ENCODE measurements at regions not wholly inside any gene's neighbourhood (a gene's known extent, or its start where the extent isn't known, plus 50 kb on each side); places are given as distances from the start of the nearest gene placed in this dataset.
A peak's percentile ranks its signal among the peaks of the same experiment; 100 is the strongest.

- DNase-seq (ENCODE audit: low read depth, low spot score) (no peak), FAIRE-seq (peak; percentile 26)
These were observed 124.0 kb upstream of the UNC5C start for GRCh38 chr4:95672811-95673210.

More at GRCh38 chr4:95672811-95673210, 124.0 kb upstream of the UNC5C start:
- Histone ChIP-seq H3K9me1 (replicated peaks; ENCODE audit: control insufficient read depth, extremely low read depth, insufficient read depth, low read length) (no peaks in the 10 kb centered on the region), H3K36me3 (ENCODE audit: control insufficient read depth in 2 of 2, extremely low read depth in 1 of 2, insufficient read depth in 2 of 2, low read length in 2 of 2) (no peaks in the 10 kb centered on the region), H3K9ac (replicated peaks; ENCODE audit: extremely low read depth, insufficient read depth, low read length) (no peak overlapping the region), H3K4me3 (replicated peaks in 1 of 3; ENCODE audit: insufficient read depth in 1 of 3, low read depth in 1 of 3, low read length in 3 of 3) (no peak overlapping the region), H2AFZ (ENCODE audit: low read depth, low read length) (no peak overlapping the region), H3K4me1 (ENCODE audit: control insufficient read depth, extremely low read depth, insufficient read depth, low read length) (no peaks in the 10 kb centered on the region), H3K27me3 (ENCODE audit: control insufficient read depth in 2 of 2, insufficient read depth in 2 of 2, low read length in 2 of 2) (no peaks in the 10 kb centered on the region), H3K27ac (ENCODE audit: insufficient read depth, low read depth, low read length) (no peak overlapping the region), H3K79me2 (ENCODE audit: control insufficient read depth, insufficient read depth, low read length) (no peaks in the 10 kb centered on the region), H3K4me2 (ENCODE audit: insufficient read depth, low read length) (no peak overlapping the region), H4K20me1 (replicated peaks; ENCODE audit: control insufficient read depth, extremely low read depth, insufficient read depth, low read length) (no peaks in the 10 kb centered on the region), H3K9me3 (replicated peaks; ENCODE audit: control insufficient read depth, insufficient read depth, low read length) (no peaks in the 10 kb centered on the region)
- dilution Hi-C loops (cut with MboI; ENCODE audit: extremely low pct_ligation_motif_present, low sequenced_read_pairs) = no loop called here
- intact Hi-C loops (cut with micrococcal nuclease) = no loop called here
- ChIA-PET POLR2A (no interaction called here), CTCF (interaction anchor here (1.1 kb wide), 1 partner anchor 9 kb away, joined by 3 read pairs; no protein-coding TSS in a partner anchor)
- no peak for TF ChIP-seq GATA2 (IDR thresholded peaks at IDR 0.05; ENCODE audit: insufficient read depth, insufficient read length, low read depth, low read length)
- TF ChIP-seq MAX (IDR thresholded peaks at IDR 0.05; ENCODE audit: insufficient read depth, insufficient read length) = no peak
- TF ChIP-seq CTCF (IDR thresholded peaks at IDR 0.05; ENCODE audit: extremely low read depth in 1 of 2, insufficient read depth in 1 of 2, low read depth in 1 of 2, low read length in 2 of 2) = no peak
- no peak for TF ChIP-seq EZH2 (IDR thresholded peaks at IDR 0.05; ENCODE audit: borderline replicate concordance, low read depth, low read length, severe bottlenecking)
- TF ChIP-seq POLR2A (IDR thresholded peaks at IDR 0.05; ENCODE audit: low read depth, low read length) = no peak
- no peak for TF ChIP-seq JUN (IDR thresholded peaks at IDR 0.05; ENCODE audit: borderline replicate concordance, insufficient read depth, insufficient read length, low read depth)
- TF ChIP-seq POLR2AphosphoS5 (IDR thresholded peaks at IDR 0.05; ENCODE audit: insufficient read depth, low read depth, low read length) = no peak
- TF ChIP-seq FOS (IDR thresholded peaks at IDR 0.05; ENCODE audit: borderline replicate concordance, insufficient read depth, low read length) = no peak
- no peak for TF ChIP-seq MYC (IDR thresholded peaks at IDR 0.05; ENCODE audit: low read depth, low read length)
- BruUV-seq (replicated peaks) = no TSS peak

All from endothelial cell of umbilical vein (primary cell).